ENCODE measurements at regions not wholly inside any gene's neighbourhood (a gene's known extent, or its start where the extent isn't known, plus 50 kb on each side); places are given as distances from the start of the nearest gene placed in this dataset.

DNA sequence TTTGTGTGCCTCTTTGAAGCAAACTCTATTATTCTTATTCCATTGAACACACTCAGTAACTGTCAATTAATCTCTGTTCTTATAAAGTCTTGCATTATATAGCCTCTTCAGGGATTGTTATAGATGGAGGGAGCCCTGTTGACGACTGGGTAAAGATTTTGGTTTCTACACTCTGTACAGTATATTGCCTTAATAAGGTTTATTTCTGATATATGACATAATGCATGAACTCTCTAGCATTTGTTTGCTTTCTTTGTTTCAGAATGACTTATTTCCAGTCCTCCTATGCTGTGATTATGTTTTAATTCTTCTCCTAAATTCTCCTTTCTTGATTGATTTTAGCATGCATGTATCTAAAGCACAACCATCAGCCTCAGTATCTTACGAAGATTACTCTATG, 494.9 kb downstream of the DIPK2A start:
- TF ChIP-seq, protein P1, sequence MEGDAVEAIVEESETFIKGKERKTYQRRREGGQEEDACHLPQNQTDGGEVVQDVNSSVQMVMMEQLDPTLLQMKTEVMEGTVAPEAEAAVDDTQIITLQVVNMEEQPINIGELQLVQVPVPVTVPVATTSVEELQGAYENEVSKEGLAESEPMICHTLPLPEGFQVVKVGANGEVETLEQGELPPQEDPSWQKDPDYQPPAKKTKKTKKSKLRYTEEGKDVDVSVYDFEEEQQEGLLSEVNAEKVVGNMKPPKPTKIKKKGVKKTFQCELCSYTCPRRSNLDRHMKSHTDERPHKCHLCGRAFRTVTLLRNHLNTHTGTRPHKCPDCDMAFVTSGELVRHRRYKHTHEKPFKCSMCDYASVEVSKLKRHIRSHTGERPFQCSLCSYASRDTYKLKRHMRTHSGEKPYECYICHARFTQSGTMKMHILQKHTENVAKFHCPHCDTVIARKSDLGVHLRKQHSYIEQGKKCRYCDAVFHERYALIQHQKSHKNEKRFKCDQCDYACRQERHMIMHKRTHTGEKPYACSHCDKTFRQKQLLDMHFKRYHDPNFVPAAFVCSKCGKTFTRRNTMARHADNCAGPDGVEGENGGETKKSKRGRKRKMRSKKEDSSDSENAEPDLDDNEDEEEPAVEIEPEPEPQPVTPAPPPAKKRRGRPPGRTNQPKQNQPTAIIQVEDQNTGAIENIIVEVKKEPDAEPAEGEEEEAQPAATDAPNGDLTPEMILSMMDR (conservative IDR thresholded peaks at IDR 0.05 in 1 of 2, IDR thresholded peaks at IDR 0.05 in 1 of 2; ENCODE audit: low read depth in 1 of 2, low read length in 2 of 2), result no peak
- TF ChIP-seq EZH2 (IDR thresholded peaks at IDR 0.05; ENCODE audit: low read length, missing control alignments), result no peak
